Spleen (tissue), 7 donors: ENCODE measurements at regions not wholly inside any gene's neighbourhood (a gene's known extent, or its start where the extent isn't known, plus 50 kb on each side); places are given as distances from the start of the nearest gene placed in this dataset.

ENCODE experiments used
- CTCF ChIP-seq, 11 experiments: fragments of 200-600 bp in 7 of 11; fragments of 450-650 bp in 4 of 11; sonication (generic) in 4 of 11; IDR thresholded peaks in 8 of 11; conservative IDR thresholded peaks in 3 of 11; 1 replicate in 7 of 11; 2 replicates in 4 of 11; pipeline versions ENCODE4 v1.4.0 to v1.8.0; 2016 to 2021; ENCODE audit warnings: antibody characterized with exemption in 11 of 11, inconsistent platforms in 4 of 11, mild to moderate bottlenecking in 1 of 11
- POLR2A ChIP-seq, 3 donors: fragments of 450-650 bp; IDR thresholded peaks; one replicate each; pipeline ENCODE4 v1.5.1; 2017; ENCODE audit warnings: antibody characterized with exemption in 3 of 3, mild to moderate bottlenecking in 1 of 3
- POLR2AphosphoS5 ChIP-seq, 3 donors: sonication (generic); formaldehyde crosslinking; IDR thresholded peaks; one replicate each; pipeline ENCODE4 v1.5.1; 2017; ENCODE audit warnings: antibody characterized with exemption in 3 of 3
- donor health status: DM: no; HTN: no; CAD: no; lungs with moderate emphysema.
- donor health status: DM: no; HTN: no; CAD: no.
- donor health status: DM: no; HTN: no; CAD: no.

- no peak for TF ChIP-seq CTCF (IDR thresholded peaks at IDR 0.05 in 8 of 11, conservative IDR thresholded peaks at IDR 0.05 in 3 of 11)
- no peak for TF ChIP-seq POLR2AphosphoS5 (IDR thresholded peaks at IDR 0.05)
- TF ChIP-seq POLR2A (IDR thresholded peaks at IDR 0.05) = no peak
Observed at GRCh38 chr5:3122985-3123762, 371.7 kb upstream of the IRX2 start.
